ENCODE measurements at regions not wholly inside any gene's neighbourhood (a gene's known extent, or its start where the extent isn't known, plus 50 kb on each side); places are given as distances from the start of the nearest gene placed in this dataset.

DNA sequence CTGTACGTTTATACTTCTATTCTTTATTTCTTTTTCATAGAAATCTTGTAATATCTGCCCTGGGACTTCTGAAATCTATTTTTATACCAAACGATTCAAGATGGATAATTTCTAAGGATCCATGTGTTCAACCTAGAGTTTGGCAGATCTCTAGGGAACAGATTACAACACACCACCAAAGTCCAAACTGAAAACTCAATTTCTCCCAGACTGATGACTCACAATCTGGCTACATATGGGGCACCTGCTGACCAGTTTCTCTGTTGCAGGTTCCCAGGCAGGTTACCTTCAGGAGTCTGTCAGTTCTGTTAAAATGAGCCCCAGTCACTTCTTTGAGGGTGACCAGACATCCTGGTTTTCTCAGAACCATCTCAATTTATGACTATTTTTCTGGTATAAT, 439.4 kb downstream of the GPATCH2 start:
- DNase-seq (ENCODE audit: low spot score) (no peak), ATAC-seq (ENCODE audit: low FRiP score) (no peak)
- TF ChIP-seq, protein P1, sequence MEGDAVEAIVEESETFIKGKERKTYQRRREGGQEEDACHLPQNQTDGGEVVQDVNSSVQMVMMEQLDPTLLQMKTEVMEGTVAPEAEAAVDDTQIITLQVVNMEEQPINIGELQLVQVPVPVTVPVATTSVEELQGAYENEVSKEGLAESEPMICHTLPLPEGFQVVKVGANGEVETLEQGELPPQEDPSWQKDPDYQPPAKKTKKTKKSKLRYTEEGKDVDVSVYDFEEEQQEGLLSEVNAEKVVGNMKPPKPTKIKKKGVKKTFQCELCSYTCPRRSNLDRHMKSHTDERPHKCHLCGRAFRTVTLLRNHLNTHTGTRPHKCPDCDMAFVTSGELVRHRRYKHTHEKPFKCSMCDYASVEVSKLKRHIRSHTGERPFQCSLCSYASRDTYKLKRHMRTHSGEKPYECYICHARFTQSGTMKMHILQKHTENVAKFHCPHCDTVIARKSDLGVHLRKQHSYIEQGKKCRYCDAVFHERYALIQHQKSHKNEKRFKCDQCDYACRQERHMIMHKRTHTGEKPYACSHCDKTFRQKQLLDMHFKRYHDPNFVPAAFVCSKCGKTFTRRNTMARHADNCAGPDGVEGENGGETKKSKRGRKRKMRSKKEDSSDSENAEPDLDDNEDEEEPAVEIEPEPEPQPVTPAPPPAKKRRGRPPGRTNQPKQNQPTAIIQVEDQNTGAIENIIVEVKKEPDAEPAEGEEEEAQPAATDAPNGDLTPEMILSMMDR (IDR thresholded peaks at IDR 0.05): no peak

DNA sequence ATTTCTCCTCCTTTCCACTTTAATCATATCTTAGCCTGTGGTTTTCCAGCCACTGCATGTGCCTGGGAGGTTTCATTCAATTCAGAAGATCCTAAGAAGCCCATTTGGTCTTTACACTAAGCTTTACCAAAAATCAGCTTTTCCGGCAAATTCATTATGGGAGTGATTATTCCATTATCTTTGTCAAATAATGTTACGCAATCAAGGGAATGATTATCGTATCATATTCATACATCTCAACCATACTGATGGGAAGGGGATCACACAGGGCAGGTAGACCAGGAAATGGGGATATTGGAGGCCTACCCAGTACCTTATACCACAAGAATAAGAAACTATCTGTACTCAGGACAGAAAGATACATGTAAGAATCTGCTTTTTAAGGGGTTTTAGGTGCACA, 440.5 kb downstream of the GPATCH2 start:
- TF ChIP-seq, protein P1 (IDR thresholded peaks at IDR 0.05): no peak
- DNase-seq (ENCODE audit: low spot score): no peak
- no peak for ATAC-seq (ENCODE audit: low FRiP score)

DNA sequence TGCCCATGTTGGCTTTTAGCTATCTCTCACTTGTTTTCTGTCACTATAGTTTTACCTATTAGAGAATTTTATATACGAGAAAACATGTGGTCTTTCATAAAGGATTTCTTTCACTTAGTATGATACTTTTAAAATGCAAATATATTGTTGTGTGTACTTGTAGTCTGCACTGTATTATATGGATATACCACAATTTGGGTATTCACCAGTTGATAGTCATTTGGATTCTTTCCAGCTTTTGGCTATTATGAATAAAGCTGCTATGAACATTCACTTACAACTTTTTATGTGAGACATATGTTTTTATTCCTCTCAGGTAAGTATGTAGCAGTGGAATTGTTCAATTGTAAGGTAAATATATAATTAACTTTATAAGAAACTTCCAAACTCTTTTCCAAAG, 441.5 kb downstream of the GPATCH2 start:
- TF ChIP-seq, protein P1 (IDR thresholded peaks at IDR 0.05): no peak
- DNase-seq (ENCODE audit: low spot score) (no peak), ATAC-seq (ENCODE audit: low FRiP score) (no peak)

DNA sequence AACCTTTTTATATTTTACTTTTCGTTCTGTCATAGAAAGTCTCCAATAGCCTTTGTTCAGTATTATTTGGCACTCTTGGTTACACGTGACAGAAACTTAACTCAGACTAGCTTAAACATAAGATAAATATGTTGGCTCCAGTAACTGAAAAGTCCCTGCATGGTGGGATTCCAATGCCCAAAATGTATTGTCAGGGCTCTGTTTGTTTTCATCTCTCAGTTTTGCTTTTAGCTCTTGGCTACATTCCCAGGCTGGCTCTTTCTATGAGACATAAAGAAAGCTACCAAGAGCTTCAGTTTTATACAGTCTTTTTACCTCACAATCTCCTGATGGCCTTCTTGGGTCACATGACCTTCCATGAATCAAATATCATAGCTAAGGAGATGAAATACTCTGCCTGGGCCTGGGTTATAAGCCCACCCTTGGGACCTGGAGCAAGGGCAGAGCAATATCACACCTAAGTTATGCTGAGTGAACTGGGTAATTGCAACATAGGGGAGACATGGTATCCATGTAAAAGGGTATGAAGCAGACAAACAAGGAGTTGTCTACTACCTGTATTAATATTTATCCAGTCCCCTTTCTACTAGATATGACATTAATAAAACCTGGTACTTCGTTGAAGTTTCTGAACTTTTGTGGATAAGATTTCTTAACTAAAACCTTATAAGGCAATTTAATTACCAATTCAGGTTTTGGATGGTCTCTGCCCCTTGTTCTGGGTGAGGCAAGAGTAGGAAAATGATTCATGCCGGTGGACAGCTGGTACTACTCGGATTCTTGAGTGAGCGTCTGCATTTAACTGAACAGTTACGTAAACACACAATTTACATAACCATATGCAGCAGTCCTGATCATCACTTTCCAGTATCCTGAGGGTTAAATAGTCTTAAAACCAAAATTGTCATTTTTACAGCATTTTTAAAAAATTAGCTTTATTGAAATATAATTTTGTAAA, 442.3 kb downstream of the GPATCH2 start:
- no peak for DNase-seq (ENCODE audit: low spot score)
- TF ChIP-seq, protein P1 (IDR thresholded peaks at IDR 0.05): no peak
- ATAC-seq (ENCODE audit: low FRiP score): no peak

DNA sequence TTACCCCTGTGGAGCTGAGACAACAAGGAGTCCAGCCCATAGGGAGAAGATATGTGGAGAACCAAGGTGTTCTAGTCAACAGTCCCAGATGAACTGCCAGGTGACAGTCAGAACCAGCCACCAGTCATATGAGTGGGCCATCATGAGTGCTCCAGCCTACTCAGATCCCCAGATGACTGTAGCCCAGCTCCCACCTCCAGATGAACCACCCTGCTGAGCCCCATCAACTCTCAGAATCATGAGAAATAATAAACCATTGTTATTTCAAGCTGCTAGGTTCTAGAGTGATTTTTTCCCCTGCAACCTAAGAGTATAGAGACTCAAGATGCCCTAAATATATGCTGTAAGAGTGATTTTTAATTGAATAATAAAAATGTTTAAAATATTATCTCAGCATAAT, 444.2 kb downstream of the GPATCH2 start:
- TF ChIP-seq, protein P1 (IDR thresholded peaks at IDR 0.05): no peak
- DNase-seq (ENCODE audit: low spot score): no peak
- no peak for ATAC-seq (ENCODE audit: low FRiP score)

DNA sequence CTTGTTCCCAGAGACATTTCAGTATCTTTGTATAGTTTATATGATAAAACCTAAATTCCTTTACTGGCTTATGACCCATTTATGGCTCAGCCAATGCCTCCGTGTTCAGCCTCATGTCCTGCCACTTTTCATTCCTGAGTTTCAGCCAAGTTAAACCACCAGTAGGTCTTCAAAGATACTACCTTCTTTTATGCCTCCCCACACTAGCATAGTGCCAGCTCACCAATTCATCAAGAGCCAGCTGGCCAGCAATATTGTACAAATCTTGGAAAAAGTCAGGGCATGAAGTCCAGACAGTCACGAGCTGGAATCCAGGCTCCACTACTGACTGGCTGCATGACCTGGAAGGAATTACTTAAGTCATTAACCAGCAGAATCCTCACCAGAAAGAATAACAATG, 446.0 kb downstream of the GPATCH2 start:
- TF ChIP-seq, protein P1 (IDR thresholded peaks at IDR 0.05): no peak
- ATAC-seq (ENCODE audit: low FRiP score) (no peak), DNase-seq (ENCODE audit: low spot score) (no peak)

DNA sequence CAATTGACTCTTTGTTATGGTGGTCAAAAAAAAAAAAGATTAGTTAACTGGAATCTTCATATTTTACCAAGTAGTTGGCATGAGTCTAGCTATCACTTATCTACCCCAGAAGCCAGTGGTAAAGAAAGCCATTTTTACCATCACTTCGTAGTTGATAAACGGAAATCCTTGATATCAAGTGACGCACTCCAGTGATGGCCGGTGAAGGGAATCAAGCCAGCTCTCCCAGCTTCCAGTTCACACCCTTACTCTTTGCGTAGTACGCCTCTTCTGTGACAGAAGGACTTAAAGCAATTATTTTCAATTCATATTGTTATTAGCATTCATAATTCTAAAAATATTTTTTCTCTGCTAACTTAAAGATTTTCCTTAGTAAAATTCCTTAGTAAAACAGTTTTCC, 447.9 kb downstream of the GPATCH2 start:
- DNase-seq (ENCODE audit: low spot score) (no peak), ATAC-seq (ENCODE audit: low FRiP score) (no peak)
- TF ChIP-seq, protein P1 (IDR thresholded peaks at IDR 0.05): no peak

Data from omental fat pad (tissue), 3 donors.